ENCODE measurements at regions not wholly inside any gene's neighbourhood (a gene's known extent, or its start where the extent isn't known, plus 50 kb on each side); places are given as distances from the start of the nearest gene placed in this dataset.

- in situ Hi-C loops (cut with HindIII; ENCODE audit: low pct_ligation_motif_present, low sequenced_read_pairs): no loop called here
- H3K27me3 ChIP-seq (replicated peaks): peaks cover 6% of the 10 kb centered on the region
- no peak overlapping the region for H3K4me3 ChIP-seq (ENCODE audit: low read depth, low read length)
- no peak for DNase-seq
- TF ChIP-seq CTCF (IDR thresholded peaks at IDR 0.05; ENCODE audit: low read depth, low read length, missing control alignments): no peak
- H3K27ac ChIP-seq: no peak overlapping the region
- H3K36me3 ChIP-seq (replicated peaks): no peaks in the 10 kb centered on the region
Observed at GRCh38 chr1:17893891-17894631, 138.9 kb downstream of the ACTL8 start.

DNA sequence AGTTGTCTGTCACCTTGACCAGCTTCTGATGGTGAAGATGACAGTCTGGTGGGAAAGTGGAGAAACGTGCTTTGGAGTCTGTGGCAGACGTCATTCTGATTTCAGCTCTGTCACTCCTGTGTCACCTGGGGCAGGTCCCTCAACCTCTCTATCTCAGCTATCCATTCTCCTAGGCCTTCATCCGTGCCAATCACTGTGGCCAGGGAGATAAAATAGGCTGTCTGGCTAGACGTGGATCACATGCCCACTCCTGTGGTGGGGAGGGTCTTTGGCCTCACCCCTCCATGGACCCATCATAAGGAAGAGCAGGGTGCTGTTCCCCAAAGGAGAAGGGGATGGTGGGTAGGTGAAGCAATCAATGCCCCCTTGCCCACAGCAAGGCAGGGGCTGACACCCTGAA, 140.3 kb downstream of the ACTL8 start:
- DNase-seq: no peak
- no peak for TF ChIP-seq CTCF (IDR thresholded peaks at IDR 0.05; ENCODE audit: low read depth, low read length, missing control alignments)
- in situ Hi-C loops (cut with HindIII; ENCODE audit: low pct_ligation_motif_present, low sequenced_read_pairs): no loop called here
- H3K27ac ChIP-seq: no peak overlapping the region
- no peak overlapping the region for H3K4me3 ChIP-seq (ENCODE audit: low read depth, low read length)
- H3K36me3 ChIP-seq (replicated peaks): no peaks in the 10 kb centered on the region
- H3K27me3 ChIP-seq (replicated peaks): no peaks in the 10 kb centered on the region

DNA sequence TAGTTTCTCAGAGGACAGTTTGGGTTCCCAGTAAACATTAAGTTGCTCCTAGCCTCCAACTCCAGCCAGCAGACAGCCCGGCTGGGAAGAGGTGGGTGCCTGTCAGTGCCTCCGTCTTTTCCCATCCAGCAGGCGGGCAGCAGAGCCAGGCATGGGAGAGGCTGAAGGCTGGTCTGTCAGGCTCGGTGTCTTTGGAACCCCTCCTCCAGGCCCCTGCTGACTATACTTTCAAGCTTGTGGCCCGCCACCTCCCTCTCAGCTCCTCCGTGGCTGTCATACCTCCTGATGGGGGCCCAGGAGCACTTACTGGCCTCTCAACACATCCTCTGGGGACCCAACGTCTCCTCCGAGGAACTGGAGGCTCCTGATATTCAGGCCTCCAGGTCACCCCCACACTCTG, 140.9 kb downstream of the ACTL8 start:
- DNase-seq: no peak
- Histone ChIP-seq H3K27ac (no peak overlapping the region), H3K36me3 (replicated peaks) (no peaks in the 10 kb centered on the region), H3K27me3 (replicated peaks) (no peaks in the 10 kb centered on the region), H3K4me3 (ENCODE audit: low read depth, low read length) (no peak overlapping the region)
- in situ Hi-C loops (cut with HindIII; ENCODE audit: low pct_ligation_motif_present, low sequenced_read_pairs): no loop called here
- no peak for TF ChIP-seq CTCF (IDR thresholded peaks at IDR 0.05; ENCODE audit: low read depth, low read length, missing control alignments)

GRCh38 chr1:17903386-17903785, 148.3 kb downstream of the ACTL8 start:
- Histone ChIP-seq H3K36me3 (replicated peaks) (no peaks in the 10 kb centered on the region), H3K27me3 (replicated peaks) (no peaks in the 10 kb centered on the region), H3K4me3 (ENCODE audit: low read depth, low read length) (no peak overlapping the region), H3K27ac (no peak overlapping the region)
- in situ Hi-C loops (cut with HindIII; ENCODE audit: low pct_ligation_motif_present, low sequenced_read_pairs): no loop called here
- no peak for DNase-seq
- TF ChIP-seq CTCF (IDR thresholded peaks at IDR 0.05; ENCODE audit: low read depth, low read length, missing control alignments): no peak

DNA sequence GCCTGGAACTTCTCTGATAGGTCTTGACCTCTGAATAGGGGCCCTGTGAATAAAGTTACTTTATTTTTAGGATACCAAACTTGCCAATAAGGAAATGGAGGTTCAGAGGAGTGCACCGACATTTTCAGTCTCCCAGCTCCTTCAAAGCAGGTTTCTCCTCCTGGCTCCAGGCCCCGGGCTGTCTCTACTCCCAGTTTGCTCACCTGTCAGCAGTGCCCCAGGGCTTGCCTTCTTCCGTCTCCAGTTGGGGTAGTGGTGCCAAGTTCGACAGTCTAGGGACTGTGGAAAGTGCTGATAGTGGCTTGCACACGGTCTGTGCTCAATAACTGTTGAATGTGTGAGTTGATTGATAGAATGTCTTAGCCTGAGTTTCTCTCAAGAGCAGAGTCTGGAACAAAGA, 149.2 kb downstream of the ACTL8 start:
- no peak for TF ChIP-seq CTCF (IDR thresholded peaks at IDR 0.05; ENCODE audit: low read depth, low read length, missing control alignments)
- Histone ChIP-seq H3K27ac (no peak overlapping the region), H3K27me3 (replicated peaks) (no peaks in the 10 kb centered on the region), H3K4me3 (ENCODE audit: low read depth, low read length) (no peak overlapping the region), H3K36me3 (replicated peaks) (no peaks in the 10 kb centered on the region)
- DNase-seq: no peak
- in situ Hi-C loops (cut with HindIII; ENCODE audit: low pct_ligation_motif_present, low sequenced_read_pairs): no loop called here

- no peak for TF ChIP-seq CTCF (IDR thresholded peaks at IDR 0.05; ENCODE audit: low read depth, low read length, missing control alignments)
- in situ Hi-C loops (cut with HindIII; ENCODE audit: low pct_ligation_motif_present, low sequenced_read_pairs): no loop called here
- H3K27me3 ChIP-seq (replicated peaks): no peaks in the 10 kb centered on the region
- H3K36me3 ChIP-seq (replicated peaks): no peaks in the 10 kb centered on the region
- no peak overlapping the region for H3K27ac ChIP-seq
- H3K4me3 ChIP-seq (ENCODE audit: low read depth, low read length): no peak overlapping the region
- no peak for DNase-seq
Observed at GRCh38 chr1:17907999-17908398, 152.9 kb downstream of the ACTL8 start.

All from brain microvascular endothelial cell (primary cell).